Transverse colon (tissue), 4 donors: ENCODE measurements at regions not wholly inside any gene's neighbourhood (a gene's known extent, or its start where the extent isn't known, plus 50 kb on each side); places are given as distances from the start of the nearest gene placed in this dataset.

ENCODE experiments used
- DNase-seq: peaks from one replicate; pipeline ENCODE4 v3.0.0-alpha.2; 2019
- H3K27ac ChIP-seq, 4 donors: fragments of 200-600 bp; sonication (generic); 2 replicates each; pipeline ENCODE4 v1.5.1; 2016 to 2018; ENCODE audit warnings: inconsistent platforms in 4 of 4
- H3K27me3 ChIP-seq: fragments of 200-600 bp; sonication (generic); 2 replicates; pipeline ENCODE4 v1.5.1; 2017; ENCODE audit warnings: inconsistent platforms
- H3K36me3 ChIP-seq, 4 donors: fragments of 200-600 bp; sonication (generic); 2 replicates each; pipeline ENCODE4 v1.5.1; 2017 to 2019; ENCODE audit warnings: inconsistent platforms in 4 of 4
- H3K4me1 ChIP-seq, 4 donors: fragments of 200-600 bp; sonication (generic); 2 replicates each; pipeline ENCODE4 v1.5.1; 2017 to 2020; ENCODE audit warnings: inconsistent platforms in 4 of 4
- H3K4me3 ChIP-seq, 4 donors: fragments of 200-600 bp; sonication (generic); 1 replicate in 1 of 4; 2 replicates in 3 of 4; pipeline versions ENCODE4 v1.5.1 to v1.6.1; 2017 to 2019; ENCODE audit warnings: inconsistent platforms in 4 of 4
- H3K9me3 ChIP-seq, 2 donors: fragments of 200-600 bp; sonication (generic); 2 replicates each; pipeline ENCODE4 v1.5.1; 2017 to 2019; ENCODE audit warnings: inconsistent platforms in 2 of 2
- EP300 ChIP-seq: sonication (generic); formaldehyde crosslinking; IDR thresholded peaks from one replicate; pipeline ENCODE4 v1.6.1; 2017; ENCODE audit warnings: antibody characterized with exemption, low read depth
- POLR2A ChIP-seq: fragments of 450-650 bp; IDR thresholded peaks from one replicate; pipeline ENCODE4 v1.6.1; 2016; ENCODE audit warnings: antibody characterized with exemption, mild to moderate bottlenecking, moderate library complexity
- POLR2AphosphoS5 ChIP-seq, 3 donors: sonication (generic); formaldehyde crosslinking; IDR thresholded peaks; one replicate each; pipeline ENCODE4 v1.6.1; 2016; ENCODE audit warnings: antibody characterized with exemption in 3 of 3
- WGBS, 2 donors: methylation state at CpG; one replicate each; pipeline ENCODE4 v1.1.5; 2018; ENCODE audit warnings: low coverage in 1 of 2; 5-methylcytosine and 5-hydroxymethylcytosine counted together
- in situ Hi-C, 4 donors: fragments of 200-750 bp; cut with MboI; loops; one replicate each; pipeline versions ENCODE4 v1.15.0 to v1.15.1; 2017; ENCODE audit warnings: low sequenced_read_pairs in 3 of 4, low pct_ligation_motif_present in 1 of 4, low pct_unique_long_range_greater_than_20kb in 1 of 4
- intact Hi-C: fragments of 100-400 bp; cut with DNase I; formaldehyde crosslinking; loops from one replicate; pipeline ENCODE4 v1.15.1; 2023; ENCODE audit warnings: low total_unique reads
- TF ChIP-seq, protein P1 (sequence below), 5 experiments: fragments of 200-600 bp in 3 of 5; fragments of 450-650 bp in 2 of 5; sonication (generic) in 3 of 5; IDR thresholded peaks; 1 replicate in 2 of 5; 2 replicates in 3 of 5; pipeline ENCODE4 v1.5.1; 2016 to 2017; ENCODE audit warnings: antibody characterized with exemption in 5 of 5, inconsistent platforms in 3 of 5, mild to moderate bottlenecking in 2 of 5, moderate library complexity in 1 of 5

GRCh38 chr5:163041254-163041653 lies 396.1 kb upstream of the CCNG1 start:
- H3K36me3 ChIP-seq = no peaks in the 10 kb centered on the region
- WGBS, 2 donors = 31% methylated on average over 1 of the region's 1 CpG; no CpG with 5 or more reads in 1 of the 2 donors
- intact Hi-C loops (no loop called here), in situ Hi-C loops (no loop called here)
- H3K27me3 ChIP-seq = no peaks in the 10 kb centered on the region
- peaks cover 0 to 5% of the 10 kb centered on the region in 2 donors for H3K9me3 ChIP-seq
- no peaks in the 10 kb centered on the region for H3K4me1 ChIP-seq
- no peak for DNase-seq
- TF ChIP-seq POLR2A (no peak), POLR2AphosphoS5 (IDR thresholded peaks at IDR 0.05) (no peak), EP300 (no peak)
- TF ChIP-seq, protein P1, sequence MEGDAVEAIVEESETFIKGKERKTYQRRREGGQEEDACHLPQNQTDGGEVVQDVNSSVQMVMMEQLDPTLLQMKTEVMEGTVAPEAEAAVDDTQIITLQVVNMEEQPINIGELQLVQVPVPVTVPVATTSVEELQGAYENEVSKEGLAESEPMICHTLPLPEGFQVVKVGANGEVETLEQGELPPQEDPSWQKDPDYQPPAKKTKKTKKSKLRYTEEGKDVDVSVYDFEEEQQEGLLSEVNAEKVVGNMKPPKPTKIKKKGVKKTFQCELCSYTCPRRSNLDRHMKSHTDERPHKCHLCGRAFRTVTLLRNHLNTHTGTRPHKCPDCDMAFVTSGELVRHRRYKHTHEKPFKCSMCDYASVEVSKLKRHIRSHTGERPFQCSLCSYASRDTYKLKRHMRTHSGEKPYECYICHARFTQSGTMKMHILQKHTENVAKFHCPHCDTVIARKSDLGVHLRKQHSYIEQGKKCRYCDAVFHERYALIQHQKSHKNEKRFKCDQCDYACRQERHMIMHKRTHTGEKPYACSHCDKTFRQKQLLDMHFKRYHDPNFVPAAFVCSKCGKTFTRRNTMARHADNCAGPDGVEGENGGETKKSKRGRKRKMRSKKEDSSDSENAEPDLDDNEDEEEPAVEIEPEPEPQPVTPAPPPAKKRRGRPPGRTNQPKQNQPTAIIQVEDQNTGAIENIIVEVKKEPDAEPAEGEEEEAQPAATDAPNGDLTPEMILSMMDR (IDR thresholded peaks at IDR 0.05) = no peak
- no peak overlapping the region for H3K4me3 ChIP-seq
- no peak overlapping the region for H3K27ac ChIP-seq

DNA sequence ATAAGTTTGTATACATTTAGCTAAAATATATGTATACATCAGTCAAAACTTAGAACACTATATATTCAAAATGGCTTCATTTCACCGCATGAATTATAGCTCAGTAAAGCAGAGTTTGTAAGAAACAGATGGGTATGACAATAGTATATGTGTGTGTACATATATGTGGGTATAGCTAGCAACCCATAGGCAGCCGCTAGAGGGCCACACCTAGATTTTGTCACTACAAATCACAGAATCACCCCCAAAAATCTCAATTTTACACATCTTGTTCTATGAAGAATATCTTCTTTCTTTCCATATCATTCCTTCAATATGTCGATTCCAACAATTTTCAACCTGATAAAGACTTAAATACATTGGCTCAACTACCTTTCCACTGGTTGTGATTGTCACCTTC lies 357.8 kb upstream of the CCNG1 start:
- no peak overlapping the region for H3K27ac ChIP-seq
- no peaks in the 10 kb centered on the region for H3K4me1 ChIP-seq
- 69 to 70% methylated on average over 3 of the region's 3 CpGs for WGBS, 2 donors
- intact Hi-C loops (no loop called here), in situ Hi-C loops (no loop called here)
- TF ChIP-seq EP300 = no peak
- TF ChIP-seq POLR2A = no peak
- DNase-seq = no peak
- no peak overlapping the region for H3K4me3 ChIP-seq
- H3K36me3 ChIP-seq = no peaks in the 10 kb centered on the region
- H3K27me3 ChIP-seq = no peaks in the 10 kb centered on the region
- H3K9me3 ChIP-seq = peaks cover 4 to 6% of the 10 kb centered on the region in 2 donors

DNA sequence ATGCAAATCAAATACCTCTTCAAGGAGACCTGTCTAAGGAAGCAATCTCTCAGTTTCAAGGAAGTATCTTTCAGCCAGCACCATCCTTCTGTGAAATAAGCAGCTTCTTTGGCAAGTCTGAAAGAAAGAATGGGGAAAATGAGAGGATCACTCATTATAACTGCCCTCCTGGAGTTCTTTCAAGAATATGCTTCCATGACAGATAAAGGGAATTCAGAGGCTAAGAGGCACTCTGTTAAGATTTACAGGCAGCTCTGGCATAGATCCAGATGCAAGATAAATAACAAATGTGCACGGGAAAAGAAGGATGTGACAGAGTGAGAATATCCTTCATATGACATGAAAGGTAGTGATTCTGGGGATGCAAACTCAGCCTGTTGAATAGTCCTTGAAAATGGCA lies 348.2 kb upstream of the CCNG1 start:
- 13 to 18% methylated on average over 1 of the region's 1 CpG for WGBS, 2 donors
- Histone ChIP-seq H3K4me1 (no peaks in the 10 kb centered on the region), H3K4me3 (no peak overlapping the region), H3K9me3 (peaks cover 0 to 4% of the 10 kb centered on the region in 2 donors), H3K27ac (no peak overlapping the region), H3K27me3 (no peaks in the 10 kb centered on the region), H3K36me3 (no peaks in the 10 kb centered on the region)
- TF ChIP-seq POLR2AphosphoS5 (IDR thresholded peaks at IDR 0.05) (no peak), EP300 (no peak), POLR2A (no peak)
- intact Hi-C loops (no loop called here), in situ Hi-C loops (no loop called here)
- DNase-seq = no peak

DNA sequence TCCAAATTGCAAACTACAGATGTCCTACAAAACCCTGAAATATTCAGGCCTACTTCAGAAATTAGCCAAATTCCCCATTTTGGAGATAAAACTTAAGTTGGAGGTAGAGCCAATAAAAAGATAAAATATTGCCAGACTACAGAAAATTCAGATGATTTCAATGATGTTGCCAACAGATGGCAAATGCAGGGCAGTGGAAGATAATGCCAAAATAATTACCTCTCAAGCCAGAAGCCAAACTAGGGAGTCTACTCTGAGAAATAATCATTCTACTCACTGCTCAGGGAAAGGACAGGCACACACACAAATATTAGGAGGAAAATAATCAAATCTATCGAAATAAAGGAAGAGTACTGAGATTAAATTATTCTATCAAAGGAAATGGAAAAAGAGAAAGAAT lies 347.5 kb upstream of the CCNG1 start:
- intact Hi-C loops (no loop called here), in situ Hi-C loops (no loop called here)
- Histone ChIP-seq H3K9me3 (no peaks in the 10 kb centered on the region), H3K4me1 (no peaks in the 10 kb centered on the region), H3K27ac (no peak overlapping the region), H3K4me3 (no peak overlapping the region), H3K36me3 (no peaks in the 10 kb centered on the region), H3K27me3 (no peaks in the 10 kb centered on the region)
- DNase-seq = no peak
- WGBS, 2 donors = 33 to 71% methylated on average over 1 of the region's 1 CpG
- no peak for TF ChIP-seq POLR2A
- TF ChIP-seq, protein P1 (IDR thresholded peaks at IDR 0.05) = no peak
- no peak for TF ChIP-seq EP300
- no peak for TF ChIP-seq POLR2AphosphoS5 (IDR thresholded peaks at IDR 0.05)

- in situ Hi-C loops = no loop called here
- intact Hi-C loops = no loop called here
- DNase-seq = no peak
- no peaks in the 10 kb centered on the region for H3K4me1 ChIP-seq
- no peaks in the 10 kb centered on the region for H3K36me3 ChIP-seq
- 44 to 49% methylated on average over 8 of the region's 8 CpGs for WGBS, 2 donors
- H3K27me3 ChIP-seq = no peaks in the 10 kb centered on the region
- TF ChIP-seq, protein P1 (IDR thresholded peaks at IDR 0.05) = no peak
- TF ChIP-seq EP300 = no peak
- no peak for TF ChIP-seq POLR2A
- TF ChIP-seq POLR2AphosphoS5 (IDR thresholded peaks at IDR 0.05) = no peak
- no peak overlapping the region for H3K27ac ChIP-seq
- no peaks in the 10 kb centered on the region for H3K9me3 ChIP-seq
- H3K4me3 ChIP-seq = no peak overlapping the region
Observed at GRCh38 chr5:163094492-163095180, 342.8 kb upstream of the CCNG1 start.
